GM23338 (cell line): ENCODE measurements at regions not wholly inside any gene's neighbourhood (a gene's known extent, or its start where the extent isn't known, plus 50 kb on each side); places are given as distances from the start of the nearest gene placed in this dataset.

Experiments used
- ATAC-seq: fragments of 200-7000 bp; cut with Tn5 transposase; 3 replicates; pipeline ENCODE4 v1.9.1; 2020
- DNase-seq: peaks from one replicate; pipeline ENCODE4 v3.0.0-alpha.2; 2015; ENCODE audit warnings: low spot score
- H2AFZ ChIP-seq: fragments of 200-600 bp; sonication (generic); 2 replicates; pipeline ENCODE4 v1.8.0; 2016; ENCODE audit warnings: antibody characterized with exemption, mild to moderate bottlenecking, moderate library complexity
- H3F3A ChIP-seq: fragments of 200-600 bp; sonication (generic); replicated peaks from 2 replicates; pipeline ENCODE4 v1.8.0; 2017; ENCODE audit warnings: antibody characterized with exemption, mixed run types, low read depth
- H3K27ac ChIP-seq: fragments of 200-600 bp; sonication (generic); 2 replicates; pipeline ENCODE4 v1.6.1; 2016; ENCODE audit warnings: low read depth
- H3K27me3 ChIP-seq: fragments of 200-600 bp; sonication (generic); 2 replicates; pipeline ENCODE4 v1.8.0; 2016; ENCODE audit warnings: mild to moderate bottlenecking, mixed run types, moderate library complexity; ENCODE audit not compliant: insufficient read depth
- H3K36me3 ChIP-seq: fragments of 200-600 bp; sonication (generic); 2 replicates; pipeline ENCODE4 v1.8.0; 2016; ENCODE audit warnings: mild to moderate bottlenecking; ENCODE audit not compliant: insufficient read depth
- H3K4me1 ChIP-seq: fragments of 200-600 bp; sonication (generic); 2 replicates; pipeline ENCODE4 v1.8.0; 2016; ENCODE audit warnings: mild to moderate bottlenecking, moderate library complexity; ENCODE audit not compliant: insufficient read depth
- H3K4me2 ChIP-seq: fragments of 200-600 bp; sonication (generic); 2 replicates; pipeline ENCODE4 v1.7.1; 2017; ENCODE audit warnings: mixed run types
- H3K4me3 ChIP-seq: fragments of 200-600 bp; sonication (generic); 2 replicates; pipeline ENCODE4 v1.6.1; 2016; ENCODE audit warnings: mixed run types
- H3K79me2 ChIP-seq: fragments of 200-600 bp; sonication (generic); replicated peaks from 2 replicates; pipeline ENCODE4 v1.8.0; 2017; ENCODE audit warnings: mild to moderate bottlenecking; ENCODE audit not compliant: insufficient read depth
- H3K9me2 ChIP-seq: fragments of 200-600 bp; sonication (generic); 2 replicates; pipeline ENCODE4 v1.8.0; 2017; ENCODE audit not compliant: insufficient read depth
- H4K20me1 ChIP-seq: fragments of 200-600 bp; sonication (generic); replicated peaks from 2 replicates; pipeline ENCODE4 v1.8.0; 2017; ENCODE audit warnings: mild to moderate bottlenecking; ENCODE audit not compliant: insufficient read depth
- H3K27ac Mint-ChIP-seq: 2 replicates; pipeline ENCODE4 v1.8.0; 2020; ENCODE audit warnings: inconsistent platforms, mild to moderate bottlenecking, moderate library complexity, mixed read lengths
- H3K27me3 Mint-ChIP-seq: 3 replicates; pipeline ENCODE4 v1.8.0; 2022; ENCODE audit warnings: low read depth, mild to moderate bottlenecking, moderate library complexity, mixed read lengths, inconsistent platforms; ENCODE audit not compliant: insufficient read depth, poor library complexity
- H3K36me3 Mint-ChIP-seq: 3 replicates; pipeline ENCODE4 v1.8.0; 2021; ENCODE audit warnings: low read depth, mild to moderate bottlenecking, inconsistent platforms, moderate library complexity, mixed read lengths
- H3K4me1 Mint-ChIP-seq: 3 replicates; pipeline ENCODE4 v1.8.0; 2020; ENCODE audit warnings: mild to moderate bottlenecking, inconsistent platforms, mixed read lengths
- H3K4me3 Mint-ChIP-seq: 3 replicates; pipeline ENCODE4 v1.8.0; 2021; ENCODE audit warnings: moderate library complexity, mild to moderate bottlenecking, inconsistent platforms, mixed read lengths
- H3K9me3 Mint-ChIP-seq: 3 replicates; pipeline ENCODE4 v1.8.0; 2020; ENCODE audit warnings: moderate library complexity, mild to moderate bottlenecking, inconsistent platforms, mixed read lengths
- CREB1 ChIP-seq: fragments of 250-450 bp; sonication (Bioruptor Pico); IDR thresholded peaks from 2 replicates; pipeline ENCODE4 v1.5.0; 2020; ENCODE audit warnings: low read depth, mild to moderate bottlenecking, moderate library complexity
- ETS1 ChIP-seq: IDR thresholded peaks from 2 replicates; pipeline ENCODE4 v1.6.1; 2016; ENCODE audit warnings: antibody characterized with exemption
- EZH2 ChIP-seq: fragments of 200-600 bp; sonication (generic); IDR thresholded peaks from one replicate; pipeline ENCODE4 v1.8.0; 2017; ENCODE audit warnings: antibody characterized with exemption, mild to moderate bottlenecking, low read depth; ENCODE audit not compliant: unreplicated experiment
- EZH2phosphoT487 ChIP-seq: fragments of 200-600 bp; sonication (generic); IDR thresholded peaks from one replicate; pipeline ENCODE4 v1.8.1; 2018; ENCODE audit warnings: antibody characterized with exemption; ENCODE audit not compliant: unreplicated experiment
- JUNB ChIP-seq: IDR thresholded peaks from one replicate; pipeline ENCODE4 v1.6.1; 2016; ENCODE audit warnings: antibody characterized with exemption; ENCODE audit not compliant: unreplicated experiment
- NANOG ChIP-seq: IDR thresholded peaks from 2 replicates; pipeline ENCODE4 v1.6.1; 2016; ENCODE audit warnings: antibody characterized with exemption, borderline replicate concordance
- POLR2AphosphoS5 ChIP-seq: IDR thresholded peaks from 2 replicates; pipeline ENCODE4 v1.6.1; 2016; ENCODE audit warnings: antibody characterized with exemption, low read depth
- REST ChIP-seq: IDR thresholded peaks from one replicate; pipeline ENCODE4 v1.6.1; 2018; ENCODE audit warnings: antibody characterized with exemption; ENCODE audit not compliant: unreplicated experiment
- STAT1 ChIP-seq: IDR thresholded peaks from one replicate; pipeline ENCODE4 v1.6.1; 2016; ENCODE audit warnings: antibody characterized with exemption; ENCODE audit not compliant: unreplicated experiment
- ZNF114 ChIP-seq: fragments of 250-450 bp; sonication (Bioruptor Pico); IDR thresholded peaks from 2 replicates; pipeline ENCODE4 v1.5.0; 2020; ENCODE audit warnings: mild to moderate bottlenecking, moderate library complexity
- ZNF331 ChIP-seq: fragments of 250-450 bp; sonication (Bioruptor Pico); IDR thresholded peaks from 2 replicates; pipeline ENCODE4 v1.5.0; 2020; ENCODE audit warnings: low read depth, mild to moderate bottlenecking, moderate library complexity
- ZNF462 ChIP-seq: fragments of 250-450 bp; sonication (Bioruptor Pico); IDR thresholded peaks from 2 replicates; pipeline ENCODE4 v1.5.0; 2020; ENCODE audit warnings: mild to moderate bottlenecking, moderate library complexity

- TF ChIP-seq ZNF462 (CRISPR knock-in tag), result no peak
- no peak for TF ChIP-seq STAT1
Observed at GRCh38 chr1:244327533-244327932, 124.2 kb downstream of the ADSS2 start (continued).

- H3K36me3 ChIP-seq, result no peaks in the 10 kb centered on the region
- no peak overlapping the region for H3K4me3 ChIP-seq
- peaks cover 5% of the 10 kb centered on the region; the same call in 1 of the 2 replicates for H3K4me1 ChIP-seq
- Mint-ChIP-seq H3K9me3 (peaks cover 7% of the 10 kb centered on the region; the same call in 2 of the 3 replicates), H3K4me3 (no peak overlapping the region), H3K27ac (no peak overlapping the region), H3K36me3 (peaks cover 3% of the 10 kb centered on the region; the same call in 1 of the 3 replicates), H3K4me1 (peaks cover 19% of the 10 kb centered on the region), H3K27me3 (peaks cover 2% of the 10 kb centered on the region)
- no peaks in the 10 kb centered on the region for H3K27me3 ChIP-seq
- no peak overlapping the region for H3K27ac ChIP-seq
- peaks cover 3% of the 10 kb centered on the region; the same call in 1 of the 2 replicates for H3K9me2 ChIP-seq
- no peak for DNase-seq
- no peaks in the 10 kb centered on the region for H4K20me1 ChIP-seq
- no peak for ATAC-seq
- H3K4me2 ChIP-seq, result no peak overlapping the region
- H3K79me2 ChIP-seq, result no peaks in the 10 kb centered on the region
- no peaks in the 10 kb centered on the region for H3F3A ChIP-seq
- no peak overlapping the region for H2AFZ ChIP-seq
- TF ChIP-seq STAT1, result no peak
- TF ChIP-seq EZH2, result no peak
- TF ChIP-seq REST, result no peak
- no peak for TF ChIP-seq ETS1
- TF ChIP-seq NANOG, result no peak
- no peak for TF ChIP-seq ZNF331 (CRISPR knock-in tag)
- TF ChIP-seq POLR2AphosphoS5, result no peak
- TF ChIP-seq JUNB, result no peak
- no peak for TF ChIP-seq ZNF114
- TF ChIP-seq EZH2phosphoT487, result no peak
- TF ChIP-seq CREB1 (CRISPR knock-in tag), result no peak
Observed at GRCh38 chr1:244328476-244328875, 123.2 kb downstream of the ADSS2 start.
